ENCODE measurements at regions not wholly inside any gene's neighbourhood (a gene's known extent, or its start where the extent isn't known, plus 50 kb on each side); places are given as distances from the start of the nearest gene placed in this dataset.

GRCh38 chr1:222165629-222166028 is 382.3 kb downstream of the HHIPL2 start:
- no peak for DNase-seq

GRCh38 chr1:222163895-222164294 is 384.0 kb downstream of the HHIPL2 start:
- no peak for DNase-seq

GRCh38 chr1:222161676-222162075 is 386.2 kb downstream of the HHIPL2 start:
- DNase-seq = no peak

GRCh38 chr1:222157612-222158011 is 390.3 kb downstream of the HHIPL2 start:
- no peak for DNase-seq

GRCh38 chr1:222140206-222140605 is 398.3 kb upstream of the DUSP10 start:
- no peak for DNase-seq

GRCh38 chr1:222138095-222138494 is 396.2 kb upstream of the DUSP10 start:
- DNase-seq = no peak

GRCh38 chr1:222136869-222137268 is 395.0 kb upstream of the DUSP10 start:
- DNase-seq = no peak

- DNase-seq = no peak
Measured at GRCh38 chr1:222129041-222129440, 387.2 kb upstream of the DUSP10 start.

- DNase-seq = no peak
Measured at GRCh38 chr1:222127526-222128152, 385.8 kb upstream of the DUSP10 start.

- no peak for DNase-seq
Measured at GRCh38 chr1:222127096-222127495, 385.2 kb upstream of the DUSP10 start.

GRCh38 chr1:222126052-222126451 is 384.2 kb upstream of the DUSP10 start:
- DNase-seq = no peak

GRCh38 chr1:222124602-222125001 is 382.7 kb upstream of the DUSP10 start:
- DNase-seq = no peak

GRCh38 chr1:222123111-222123510 is 381.2 kb upstream of the DUSP10 start:
- no peak for DNase-seq

GRCh38 chr1:222117809-222118208 is 375.9 kb upstream of the DUSP10 start:
- no peak for DNase-seq

- no peak for DNase-seq
Measured at GRCh38 chr1:222114536-222115156, 372.8 kb upstream of the DUSP10 start.

GRCh38 chr1:222109836-222110235 is 367.9 kb upstream of the DUSP10 start:
- no peak for DNase-seq

GRCh38 chr1:222107975-222108374 is 366.1 kb upstream of the DUSP10 start:
- no peak for DNase-seq

- no peak for DNase-seq
Measured at GRCh38 chr1:222107267-222107666, 365.4 kb upstream of the DUSP10 start.

- no peak for DNase-seq
Measured at GRCh38 chr1:222106377-222106776, 364.5 kb upstream of the DUSP10 start.

GRCh38 chr1:222105861-222106260 is 364.0 kb upstream of the DUSP10 start:
- no peak for DNase-seq

- DNase-seq = no peak
Measured at GRCh38 chr1:222105393-222105737, 363.5 kb upstream of the DUSP10 start.

- DNase-seq = no peak
Measured at GRCh38 chr1:222104694-222105392, 363.0 kb upstream of the DUSP10 start.

GRCh38 chr1:222104097-222104496 is 362.2 kb upstream of the DUSP10 start:
- no peak for DNase-seq

GRCh38 chr1:222099746-222100145 is 357.9 kb upstream of the DUSP10 start:
- DNase-seq = no peak

GRCh38 chr1:222098404-222098803 is 356.5 kb upstream of the DUSP10 start:
- no peak for DNase-seq

Data from activated CD8-positive, alpha-beta memory T cell treated with anti-CD3 and anti-CD28 coated beads for 24 hours (primary cell).